T-helper 2 cell (primary cell): ENCODE measurements at regions not wholly inside any gene's neighbourhood (a gene's known extent, or its start where the extent isn't known, plus 50 kb on each side); places are given as distances from the start of the nearest gene placed in this dataset.

Source experiments
- DNase-seq, 5 experiments: peaks; one replicate each; pipeline versions ENCODE4 v3.0.0 to v3.0.0-alpha.2; 2012 to 2022

DNA sequence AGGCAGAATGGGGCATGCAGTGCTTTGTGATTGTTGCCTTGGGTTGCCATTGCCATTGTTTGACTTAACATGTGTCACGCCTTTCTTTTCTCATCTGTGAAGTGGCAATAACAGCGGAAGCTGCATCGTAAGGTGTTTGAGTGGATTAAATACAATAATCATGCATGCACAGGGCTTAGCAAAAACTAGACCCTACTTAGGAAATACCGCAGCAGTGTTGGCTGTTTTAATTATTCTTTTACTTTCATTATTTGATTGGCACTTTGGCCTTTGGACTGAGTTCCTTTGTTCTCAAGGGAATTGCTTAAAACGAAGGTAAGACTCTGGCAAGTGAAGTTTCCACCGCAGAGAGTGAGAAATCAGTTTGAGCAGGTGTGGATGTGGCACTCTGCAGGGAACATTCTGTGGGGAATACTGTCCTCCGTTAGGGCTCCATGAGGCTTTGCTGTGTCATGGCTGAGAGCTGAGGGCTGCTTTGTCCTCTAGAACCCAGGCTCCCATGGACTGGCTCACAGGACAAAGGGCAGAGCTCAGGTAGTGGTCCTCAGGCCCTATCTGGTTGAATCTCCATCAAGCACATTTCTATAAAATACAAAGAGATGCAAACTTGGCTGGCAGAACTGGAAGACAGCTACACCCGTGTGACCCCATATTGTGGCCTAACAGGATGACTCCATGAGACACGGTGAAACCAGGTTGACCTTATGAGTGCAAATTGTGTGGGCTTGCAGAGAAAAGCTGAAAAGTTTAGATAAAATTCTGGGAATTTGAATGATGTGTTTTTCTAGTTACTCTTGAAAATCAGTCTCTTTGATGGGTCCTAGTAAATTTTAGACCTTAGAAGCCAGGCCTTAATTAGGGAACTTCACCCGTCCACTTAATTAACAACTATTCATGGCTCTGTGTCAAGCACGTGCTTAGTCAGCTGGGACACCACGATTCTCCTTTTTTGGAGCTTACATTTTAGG is 407.2 kb downstream of the KCNRG start:
- DNase-seq: peak in 1 of 5 experiments; percentile 10

DNA sequence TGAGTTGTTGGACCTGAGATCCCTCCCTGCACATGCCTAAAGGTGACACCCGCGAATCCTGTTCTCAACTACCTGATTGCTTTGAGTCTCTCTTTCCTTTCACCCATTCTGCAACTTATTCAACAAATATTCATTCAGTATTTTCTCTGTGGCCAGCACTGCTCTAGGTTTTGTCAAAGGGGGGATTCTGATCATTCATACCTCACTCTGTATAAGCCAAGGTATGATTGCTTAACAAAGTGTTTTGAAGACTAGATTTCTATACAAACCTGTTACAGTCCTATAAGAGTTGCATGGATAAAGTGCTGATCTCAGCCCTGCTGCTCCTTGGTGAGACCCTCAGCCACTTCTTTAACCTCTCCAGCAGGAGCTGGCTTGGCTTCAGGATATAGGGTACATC is 409.7 kb downstream of the KCNRG start:
- no peak for DNase-seq

DNA sequence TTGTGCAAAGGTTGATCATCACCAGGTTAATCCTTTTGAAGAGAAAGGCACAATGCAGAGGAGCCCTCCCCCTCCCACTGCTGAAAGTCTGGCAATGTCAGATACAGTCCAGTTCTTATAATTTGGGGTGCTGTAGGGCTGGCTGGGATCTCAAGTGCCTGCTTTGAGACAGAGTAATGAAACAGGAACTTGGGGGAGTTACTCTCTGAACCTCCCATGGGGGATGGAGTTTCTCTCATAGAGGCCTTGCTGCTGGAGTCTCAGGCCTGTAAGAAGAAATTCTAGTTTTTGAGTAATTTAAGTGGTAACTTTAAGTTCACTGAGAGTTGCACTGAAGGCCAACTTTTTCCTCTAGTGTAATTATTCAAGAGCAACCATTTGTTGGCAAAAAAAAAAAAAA is 410.5 kb downstream of the KCNRG start:
- DNase-seq: no peak

DNA sequence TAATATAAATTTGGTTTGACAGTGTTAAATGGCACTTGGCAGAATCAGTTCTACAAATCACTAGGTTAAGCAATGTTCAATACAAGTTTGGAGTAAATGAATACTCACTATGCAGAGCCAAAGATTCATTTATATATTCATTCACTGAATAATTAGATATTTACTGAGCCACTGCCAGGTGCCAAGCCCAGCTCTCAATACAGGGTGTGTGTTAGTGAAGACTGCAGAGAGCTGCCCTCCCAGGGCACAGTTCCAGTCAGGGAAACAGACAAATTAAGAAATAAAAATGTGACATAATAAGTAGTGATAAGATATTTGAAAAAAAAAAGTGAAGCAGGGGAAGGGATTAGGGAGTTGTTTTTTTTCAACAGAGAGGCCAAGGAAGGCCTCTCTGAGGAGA is 411.7 kb downstream of the KCNRG start:
- DNase-seq: no peak

DNA sequence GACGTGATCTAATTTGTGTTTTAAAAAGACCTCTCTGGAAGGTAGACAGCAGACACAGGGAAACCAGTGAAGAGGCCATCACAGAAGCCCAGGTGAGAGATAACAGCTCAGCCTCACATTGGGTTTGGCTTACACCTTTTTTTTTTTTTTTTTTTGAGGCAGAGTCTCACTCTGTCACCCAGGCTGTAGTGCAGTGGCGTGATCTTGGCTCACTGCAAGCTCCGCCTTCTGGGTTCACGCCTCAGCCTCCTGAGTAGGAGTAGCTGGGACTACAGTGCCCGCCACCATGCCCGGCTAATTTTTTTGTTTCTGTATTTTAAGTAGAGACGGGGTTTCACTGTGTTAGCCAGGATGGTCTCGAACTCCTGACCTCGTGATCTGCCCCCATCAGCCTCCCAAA is 412.3 kb downstream of the KCNRG start:
- peak in 1 of 5 experiments; percentile 55 for DNase-seq

DNA sequence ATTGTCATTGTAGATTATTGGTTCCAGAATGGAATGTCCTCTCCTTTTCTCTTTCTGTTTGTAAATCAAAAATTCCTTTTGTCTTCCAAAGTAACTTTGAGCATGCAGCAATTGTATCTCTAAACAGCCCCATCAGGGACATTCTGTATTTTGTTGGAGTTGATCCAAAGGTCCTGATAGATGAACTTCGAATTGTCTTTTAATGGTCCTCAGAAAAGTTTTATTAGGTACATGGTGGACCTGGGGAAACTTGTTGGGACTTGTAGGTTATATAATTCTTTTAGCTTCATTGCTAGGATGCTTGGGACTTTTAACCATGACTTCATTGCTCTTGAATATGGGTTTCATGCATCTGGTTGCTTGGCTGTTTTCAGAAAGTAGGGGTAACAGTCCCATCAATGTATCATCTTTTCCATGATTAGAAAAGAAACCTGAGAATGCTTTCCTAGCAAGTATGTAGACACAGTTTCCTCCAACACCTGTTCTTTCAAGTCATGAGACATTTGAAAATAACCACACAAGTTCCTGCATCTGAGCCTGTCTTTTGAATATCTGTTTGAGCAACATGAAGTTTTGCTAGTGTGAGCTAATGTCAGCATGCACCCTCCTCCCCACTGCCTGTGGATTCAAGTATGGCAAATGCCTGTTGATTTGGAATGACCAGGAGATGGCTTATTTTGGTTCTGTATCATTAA is 413.1 kb downstream of the KCNRG start:
- no peak for DNase-seq

DNA sequence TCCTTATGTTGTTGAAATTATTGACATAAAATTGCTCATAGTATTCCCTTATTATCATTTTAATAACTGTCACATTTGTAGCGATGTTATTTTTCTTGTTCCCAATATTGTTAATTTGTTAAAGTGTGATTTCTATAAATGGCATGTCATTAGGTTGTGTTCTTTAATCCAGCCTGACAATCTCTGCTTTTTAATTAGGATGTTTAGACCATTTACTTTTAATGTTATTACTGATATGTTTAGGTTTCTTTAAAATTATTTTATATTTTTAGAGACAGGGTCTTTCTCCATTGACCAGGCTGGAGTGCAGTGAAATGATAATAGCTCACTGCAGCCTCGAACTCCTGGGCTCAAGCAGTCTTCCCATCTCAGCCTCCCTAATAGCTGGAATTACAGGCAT is 408.5 kb downstream of the DLEU7 start:
- no peak for DNase-seq

DNA sequence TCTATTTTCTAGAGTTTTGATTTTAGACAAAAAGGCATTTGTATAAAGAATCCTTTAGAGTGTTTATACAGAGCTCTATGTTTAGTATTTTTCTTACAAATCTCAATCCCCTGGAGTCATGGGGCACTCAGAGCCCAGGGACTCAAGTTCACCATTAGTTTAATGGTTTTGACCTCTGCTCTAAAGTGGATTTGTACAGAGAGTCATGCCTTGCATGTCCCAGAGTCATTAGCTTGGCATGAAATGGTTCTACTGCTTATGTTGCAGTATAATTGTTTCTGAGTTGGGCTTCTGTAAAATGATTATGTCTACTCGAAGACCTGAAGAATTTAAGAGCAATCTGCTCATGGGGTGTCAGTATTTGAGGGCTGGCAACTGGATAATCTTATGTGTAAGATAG is 406.2 kb downstream of the DLEU7 start:
- no peak for DNase-seq

DNA sequence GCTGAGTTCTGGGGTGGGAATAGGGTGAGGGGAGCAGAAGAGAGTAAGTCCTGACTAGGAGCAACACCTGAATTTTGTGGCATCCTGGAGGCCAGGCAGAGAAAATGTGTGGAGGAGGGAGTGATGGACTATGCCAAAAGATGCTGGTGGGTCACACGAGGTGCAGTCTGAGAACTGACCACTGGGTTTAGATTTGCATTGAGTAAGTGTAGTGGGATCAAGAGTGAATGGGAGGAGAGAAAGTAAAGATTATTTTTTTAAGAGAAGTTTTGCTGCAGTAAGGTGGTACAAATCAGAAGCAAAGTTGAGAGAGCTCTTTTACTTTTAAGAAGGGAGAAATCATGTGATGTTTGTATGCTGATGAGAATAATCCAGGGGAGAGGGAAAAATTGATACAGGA is 405.1 kb downstream of the DLEU7 start:
- DNase-seq: no peak

DNA sequence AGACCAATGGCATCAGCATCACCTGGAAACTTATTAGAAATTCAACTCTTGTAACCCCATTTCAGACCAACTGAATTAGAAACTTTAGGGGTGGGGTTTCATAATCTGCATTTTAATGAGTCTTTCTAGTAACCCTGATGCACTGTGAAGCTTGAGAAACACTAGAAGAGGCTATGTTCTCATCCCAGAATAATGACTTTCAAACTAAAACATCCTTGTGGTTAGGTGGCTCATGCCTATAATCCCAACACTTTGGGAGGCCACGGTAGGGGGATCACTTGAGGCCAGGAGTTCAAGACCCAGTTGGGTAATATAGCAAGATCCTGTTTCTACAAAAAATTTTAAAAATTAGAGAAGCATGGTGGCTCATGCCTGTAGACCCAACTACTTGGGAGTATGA is 402.4 kb downstream of the DLEU7 start:
- no peak for DNase-seq

DNA sequence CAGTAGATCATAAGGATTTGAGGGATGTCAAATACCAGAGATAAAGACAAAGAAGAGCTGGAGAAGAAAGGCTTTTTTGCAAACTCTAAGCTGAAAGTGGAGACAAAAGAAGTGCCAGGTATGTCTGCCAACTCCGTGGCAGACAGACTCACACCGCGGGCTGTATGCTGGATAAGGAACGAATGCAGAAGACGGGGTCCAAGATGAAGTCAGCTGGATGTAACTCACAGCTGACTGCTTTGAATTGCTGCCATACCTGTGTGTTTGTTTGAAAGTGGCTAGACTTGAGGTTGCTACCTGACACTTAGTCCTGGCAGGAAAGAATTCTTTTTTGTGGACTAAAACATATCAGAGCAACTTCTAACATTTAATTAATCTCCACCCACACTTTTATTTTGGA is 398.8 kb downstream of the DLEU7 start:
- DNase-seq: no peak

DNA sequence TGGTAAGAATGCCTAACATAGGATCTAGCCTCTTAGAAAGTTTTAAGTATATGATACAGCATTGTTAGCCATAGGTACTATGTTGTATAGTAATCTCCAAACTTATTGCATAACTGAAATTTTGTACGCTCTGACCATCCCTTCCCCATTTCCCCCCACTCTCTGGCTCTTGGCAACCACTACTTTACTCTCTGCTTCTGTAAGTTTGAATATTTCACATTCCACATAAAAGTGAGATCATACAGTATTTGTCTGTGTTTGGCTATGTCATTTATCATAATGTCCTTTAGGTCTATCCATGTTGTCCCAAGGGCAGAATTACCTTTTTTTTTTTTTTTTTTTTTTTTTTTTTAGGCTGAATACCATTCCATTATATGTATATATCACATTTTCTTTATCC is 396.9 kb downstream of the DLEU7 start:
- no peak for DNase-seq

DNA sequence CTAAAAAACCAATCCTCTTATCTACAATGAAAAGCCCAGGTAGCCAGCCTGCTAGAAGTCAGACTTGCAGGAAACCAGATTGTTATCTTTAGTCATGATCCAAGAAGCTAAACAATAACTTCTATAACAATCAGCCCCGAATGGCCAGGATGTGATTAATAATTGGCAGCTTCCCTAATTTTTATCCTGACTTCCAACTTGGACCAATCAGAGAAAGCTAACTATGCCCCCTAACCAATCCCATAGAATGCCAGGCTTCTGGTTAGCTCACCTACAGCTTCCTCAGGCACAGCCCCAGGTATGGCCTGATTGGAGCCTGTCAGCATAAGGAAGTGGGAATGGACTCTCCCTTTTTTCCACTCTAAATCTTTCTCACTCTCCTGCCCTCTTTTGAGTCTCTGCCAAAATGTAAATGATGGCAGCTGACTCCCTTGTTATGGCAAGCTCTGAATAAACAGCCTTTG is 394.9 kb downstream of the DLEU7 start:
- DNase-seq: no peak

DNA sequence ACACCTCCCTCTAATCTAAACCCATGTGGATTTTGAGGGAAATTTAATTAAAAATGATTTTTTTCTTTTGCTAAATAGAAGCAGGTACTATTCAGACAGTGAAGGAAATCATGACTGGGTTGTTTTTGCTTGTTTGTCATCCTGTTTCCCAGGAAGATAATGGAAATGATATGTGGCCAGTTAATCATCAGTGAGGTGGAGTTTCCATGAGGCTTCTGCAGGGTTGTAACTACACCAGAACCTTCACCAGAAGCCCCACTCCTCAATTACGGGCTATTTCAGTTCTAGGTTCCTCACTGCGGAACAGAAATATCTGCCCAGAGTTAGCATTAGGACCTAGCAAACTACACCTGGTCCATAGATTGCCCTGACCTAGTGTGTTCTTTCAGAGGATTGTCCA is 394.0 kb downstream of the DLEU7 start:
- no peak for DNase-seq

DNA sequence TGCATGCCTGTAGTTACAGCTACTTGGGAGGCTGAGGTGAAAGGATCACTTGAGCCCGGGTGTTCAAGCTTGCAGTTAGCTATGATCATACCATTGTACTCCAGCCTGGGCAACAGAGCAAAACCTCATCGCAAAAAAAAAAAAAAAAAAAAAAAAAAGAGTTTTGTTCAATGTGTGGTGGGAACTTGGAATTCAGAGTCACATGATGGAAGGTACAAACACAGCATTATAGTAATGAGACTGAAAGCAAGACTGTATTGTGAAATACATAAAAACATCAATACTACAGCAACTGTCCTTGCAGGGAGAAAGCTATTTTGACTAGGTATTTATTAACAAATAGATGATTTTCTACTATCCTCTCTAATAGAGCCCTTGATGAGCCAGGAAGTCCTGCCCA is 393.2 kb downstream of the DLEU7 start:
- DNase-seq: no peak

DNA sequence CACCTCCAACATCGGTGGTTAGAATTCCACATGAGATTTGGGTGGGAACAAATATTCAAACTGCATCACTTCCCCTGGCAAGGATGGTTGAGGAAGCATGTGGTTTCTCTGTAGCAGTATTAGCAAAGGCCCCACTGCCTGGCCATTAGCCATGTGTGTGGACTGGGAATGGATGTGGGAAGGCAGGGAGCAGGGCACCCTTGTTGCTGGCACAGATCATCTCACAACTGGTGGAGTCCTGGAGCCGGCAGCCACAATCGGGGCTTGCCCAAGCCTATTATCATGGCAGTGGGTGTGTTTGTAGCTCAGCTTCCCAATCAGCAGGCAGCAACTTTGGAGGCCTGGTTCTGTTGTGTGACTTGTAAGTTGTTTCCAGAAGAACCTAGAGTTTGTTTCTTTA is 391.9 kb downstream of the DLEU7 start:
- no peak for DNase-seq

DNA sequence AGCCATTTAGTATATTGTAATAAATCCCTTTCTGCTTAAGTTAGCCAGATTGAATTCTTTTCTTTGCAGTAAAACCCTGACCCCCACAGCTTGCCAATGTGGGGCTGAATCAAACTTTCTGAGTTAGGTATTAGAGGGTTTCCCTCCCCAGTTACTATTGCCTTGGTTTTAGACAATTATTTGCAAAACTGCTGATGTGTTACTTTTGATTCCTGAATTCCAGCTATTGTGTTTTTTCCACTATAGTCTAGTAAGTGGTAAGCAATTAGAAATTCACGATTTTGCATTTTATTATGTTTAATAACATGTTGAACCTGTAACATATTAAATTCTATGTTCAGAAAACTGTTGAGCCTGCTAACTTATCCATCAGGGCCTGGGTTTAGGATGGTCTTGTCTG is 391.5 kb downstream of the DLEU7 start:
- no peak for DNase-seq

DNA sequence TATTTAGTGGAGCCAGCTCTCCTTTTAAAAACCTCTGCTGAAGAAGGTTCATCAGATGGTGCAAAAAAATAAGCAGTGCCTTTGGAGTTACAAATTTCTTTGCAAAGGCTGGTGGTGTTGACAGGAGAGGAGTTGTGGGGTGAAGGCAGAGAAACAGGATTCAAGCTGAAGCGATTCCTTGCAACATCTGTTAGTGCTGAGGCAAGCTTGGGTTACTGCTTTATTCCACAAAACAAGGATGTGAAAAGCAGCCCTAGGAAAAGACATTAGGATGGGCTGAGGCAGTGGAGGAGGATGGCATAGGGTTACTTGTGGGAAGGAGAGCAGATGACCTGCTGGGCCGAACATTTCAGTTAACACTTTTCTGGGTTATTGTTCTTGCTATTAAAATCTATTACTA is 390.7 kb downstream of the DLEU7 start:
- no peak for DNase-seq

DNA sequence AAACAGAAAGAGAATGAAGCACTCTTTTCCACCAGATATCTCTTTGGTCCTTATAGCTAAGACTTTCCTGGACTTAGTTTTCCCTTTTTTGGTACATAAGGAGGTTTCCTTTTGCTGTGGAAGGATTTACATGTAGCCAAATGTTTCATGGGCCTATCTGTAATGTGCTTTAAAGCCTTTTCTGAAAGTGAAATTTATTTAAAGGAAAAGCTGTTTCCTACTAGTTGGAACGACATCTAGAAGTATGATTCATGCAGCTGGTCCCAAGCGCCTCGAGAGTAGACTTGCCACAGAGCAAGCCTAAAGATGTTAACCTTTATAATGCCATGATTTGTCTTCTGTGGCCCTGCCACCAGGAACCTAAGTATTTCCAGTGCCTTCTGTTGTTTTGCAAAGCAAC is 390.3 kb downstream of the DLEU7 start:
- DNase-seq: no peak

DNA sequence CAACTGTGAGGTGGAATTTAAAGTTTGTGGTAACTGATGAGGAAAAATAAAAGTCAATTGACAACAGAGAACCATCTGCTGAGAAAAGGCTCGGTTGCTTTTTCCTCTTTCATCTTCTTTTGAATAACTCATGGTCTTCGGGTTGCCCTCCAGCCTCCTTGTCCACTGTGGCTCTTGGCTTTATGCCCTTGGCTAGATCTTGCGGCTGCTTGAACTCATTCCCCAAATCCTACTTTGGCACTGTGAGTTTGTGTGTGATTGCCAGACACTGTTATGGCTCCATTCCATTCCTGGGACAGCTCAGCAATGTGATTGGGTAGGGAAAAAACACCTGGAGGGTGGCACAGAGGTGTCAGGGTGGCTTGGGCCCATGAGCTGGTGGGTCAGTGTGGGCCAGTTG is 387.4 kb downstream of the DLEU7 start:
- DNase-seq: no peak

DNA sequence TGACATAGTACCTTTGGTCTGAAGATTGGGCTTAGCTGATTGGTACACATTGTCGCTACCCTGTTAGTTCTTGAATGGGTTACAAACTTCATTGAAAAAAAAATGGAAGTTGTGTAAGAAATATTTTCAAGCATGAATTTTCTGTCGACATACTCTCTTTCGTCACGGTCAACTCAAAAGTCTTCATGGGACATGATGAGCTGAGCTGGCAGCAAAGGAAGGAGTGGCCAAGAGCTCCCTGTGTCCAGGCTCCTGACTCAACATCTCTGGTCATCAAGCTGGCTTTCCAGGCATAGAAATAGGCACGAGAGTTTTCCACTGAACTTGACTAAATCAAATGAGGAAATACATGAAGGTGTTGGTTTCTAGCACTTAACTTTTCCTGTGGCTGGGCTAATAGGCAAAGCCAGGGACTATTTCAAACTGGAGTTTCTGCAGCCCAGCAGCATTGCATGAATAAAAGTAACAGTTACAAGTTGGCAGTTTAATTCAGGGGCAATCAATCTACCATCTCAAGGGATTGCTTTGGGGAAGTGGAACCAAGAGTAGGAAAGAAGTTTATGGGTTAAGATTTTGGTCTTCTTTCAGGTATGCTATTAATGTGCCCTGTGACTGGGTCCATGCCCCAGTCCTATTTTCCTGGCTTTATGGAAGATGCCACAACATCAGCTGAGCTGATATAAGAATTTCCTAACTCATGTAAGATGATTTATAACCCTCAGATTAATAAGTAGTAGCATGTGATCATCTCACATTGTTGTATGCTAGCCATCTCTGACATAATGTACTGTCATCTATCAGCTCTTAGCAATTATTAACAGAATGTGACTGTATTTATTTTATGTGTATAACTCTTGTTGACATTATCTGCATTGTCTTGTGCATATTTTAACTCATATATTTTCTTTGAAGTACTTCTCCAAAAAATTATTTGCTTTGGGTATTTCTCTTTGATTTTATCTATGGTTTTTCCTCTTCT is 385.8 kb downstream of the DLEU7 start:
- DNase-seq: no peak

DNA sequence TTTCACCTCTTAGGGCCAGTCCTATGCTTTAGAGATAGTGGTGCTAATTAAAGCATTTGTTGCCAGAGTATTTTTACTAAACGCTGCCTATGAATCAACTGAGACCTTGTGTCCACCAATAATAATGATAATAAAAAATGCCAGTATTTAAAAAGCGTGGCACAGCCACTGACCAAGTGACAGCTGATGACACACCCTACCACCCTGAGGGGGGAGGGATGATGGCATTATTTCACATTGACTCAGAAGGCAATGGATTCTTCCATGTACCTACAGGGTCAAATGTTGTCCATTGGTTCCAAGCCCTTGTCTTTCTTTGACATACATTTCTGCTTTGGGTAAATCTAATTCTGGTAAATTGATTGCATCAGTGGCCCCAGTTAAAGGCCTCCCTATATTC is 384.4 kb downstream of the DLEU7 start:
- no peak for DNase-seq

DNA sequence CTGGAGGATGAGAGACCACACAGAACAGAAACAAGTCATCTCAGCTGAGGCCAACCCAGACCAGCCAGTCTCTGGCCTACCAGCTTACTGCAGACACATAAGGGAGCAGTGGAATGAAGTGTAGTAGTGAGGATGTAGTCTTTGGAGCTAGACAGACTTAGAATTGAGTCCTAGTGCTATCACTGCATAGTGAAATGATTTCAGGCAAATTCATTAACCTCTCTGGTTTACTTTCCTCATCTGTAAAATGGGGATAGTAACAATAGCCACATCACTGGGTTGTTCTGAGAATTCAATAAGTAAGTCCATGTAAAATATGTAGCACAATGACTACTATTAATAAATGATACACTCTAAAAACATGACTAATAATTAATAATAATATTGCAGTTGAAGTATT is 383.8 kb downstream of the DLEU7 start:
- no peak for DNase-seq
